ENCODE measurements at regions not wholly inside any gene's neighbourhood (a gene's known extent, or its start where the extent isn't known, plus 50 kb on each side); places are given as distances from the start of the nearest gene placed in this dataset.
"Not testable (repeated sequence)": the region's sequence is repeated elsewhere in the genome, so short reads cannot be mapped to it uniquely, and the experiment has no call there.

DNA sequence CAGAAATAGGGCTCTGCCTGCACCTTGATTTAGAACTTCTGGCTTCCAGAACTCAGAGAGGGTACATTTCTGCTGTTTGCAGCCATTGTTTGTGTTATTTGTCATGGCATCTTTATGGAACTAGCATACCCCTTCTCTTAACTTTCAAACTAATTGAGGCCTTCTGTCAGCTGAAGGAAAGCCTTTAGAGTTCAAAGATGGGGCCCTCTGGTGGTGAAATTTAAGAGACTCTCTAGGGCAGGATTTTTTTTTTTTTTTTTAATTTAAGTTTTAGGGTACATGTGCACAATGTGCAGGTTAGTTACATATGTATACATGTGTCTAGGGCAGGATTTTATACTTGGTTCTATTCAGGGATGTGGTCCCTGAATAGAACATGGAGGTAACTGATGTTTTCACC, 260.6 kb upstream of the LINC00305 start:
- DNase-seq (ENCODE audit: low read depth), result no peak

DNA sequence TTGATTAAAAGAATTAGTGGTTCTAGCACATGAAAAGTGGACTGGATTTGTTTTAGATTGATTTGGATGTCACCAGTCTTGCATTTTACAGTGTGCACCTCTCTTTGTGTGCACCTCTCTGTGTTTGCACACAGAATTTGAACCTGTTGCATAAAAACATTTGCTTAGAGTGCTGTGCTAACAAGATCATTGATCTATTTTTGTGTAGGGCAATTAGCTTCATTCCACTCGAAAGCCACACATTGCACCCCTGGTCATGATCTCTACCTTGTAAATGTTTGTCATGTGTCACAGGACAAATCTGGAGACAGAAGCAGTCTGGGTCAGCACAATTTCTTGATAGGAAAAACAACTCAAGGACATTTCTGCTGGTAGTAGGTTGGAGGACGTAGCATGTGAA, 258.7 kb upstream of the LINC00305 start:
- no peak for DNase-seq (ENCODE audit: low read depth)

DNA sequence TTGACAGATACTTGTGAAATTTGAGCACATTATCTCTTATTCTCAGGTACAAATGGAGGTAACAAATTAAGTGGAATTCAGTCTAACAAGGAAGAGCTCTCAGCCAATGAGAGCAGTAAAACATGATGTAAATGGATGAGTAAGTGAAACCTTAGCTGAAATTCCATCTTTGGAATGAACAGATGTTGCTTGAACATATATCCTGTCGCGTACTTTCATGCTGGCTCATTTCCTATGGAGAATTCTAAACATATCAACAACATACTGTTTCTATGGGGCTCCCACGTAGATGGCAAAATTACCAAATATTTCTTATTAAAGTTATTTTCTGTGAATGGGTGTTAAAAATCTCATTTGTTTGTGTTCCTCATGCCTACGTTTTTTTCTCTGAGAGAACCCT, 256.3 kb upstream of the LINC00305 start:
- no peak for DNase-seq (ENCODE audit: low read depth)

DNA sequence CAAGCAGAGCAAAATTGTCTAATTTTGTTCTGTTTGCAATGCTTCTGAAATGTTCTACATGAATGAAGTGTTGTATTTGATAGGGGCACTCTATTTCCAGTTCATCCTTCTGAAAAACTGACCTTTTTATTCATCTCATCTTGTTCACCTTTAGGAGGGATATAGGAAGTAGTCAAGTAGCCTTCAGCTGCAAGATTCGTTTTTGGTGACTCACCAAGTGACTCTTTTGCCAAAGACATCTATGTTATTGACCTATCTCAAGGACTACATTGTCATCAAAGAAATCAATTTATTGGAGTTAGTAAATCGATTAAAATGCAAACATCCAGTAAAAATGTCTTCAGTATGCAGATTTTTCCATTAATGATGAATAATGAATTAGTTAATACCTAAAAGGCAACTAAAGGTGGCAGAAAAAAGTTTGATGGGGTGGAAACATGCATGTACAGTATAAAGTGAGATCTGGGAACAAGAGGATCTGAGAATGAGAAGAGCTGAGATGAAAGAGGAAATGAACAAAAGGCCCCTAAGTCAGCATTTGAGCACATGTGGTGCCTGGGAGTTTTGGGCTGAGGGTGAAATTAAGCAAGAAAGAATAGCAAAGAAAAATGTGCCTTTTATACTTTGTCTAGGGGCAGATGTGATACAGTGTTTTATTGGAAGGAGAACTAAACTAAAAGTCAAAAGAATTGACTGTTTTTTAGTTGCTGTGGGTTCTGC, 255.1 kb upstream of the LINC00305 start:
- no peak for DNase-seq (ENCODE audit: low read depth)

DNA sequence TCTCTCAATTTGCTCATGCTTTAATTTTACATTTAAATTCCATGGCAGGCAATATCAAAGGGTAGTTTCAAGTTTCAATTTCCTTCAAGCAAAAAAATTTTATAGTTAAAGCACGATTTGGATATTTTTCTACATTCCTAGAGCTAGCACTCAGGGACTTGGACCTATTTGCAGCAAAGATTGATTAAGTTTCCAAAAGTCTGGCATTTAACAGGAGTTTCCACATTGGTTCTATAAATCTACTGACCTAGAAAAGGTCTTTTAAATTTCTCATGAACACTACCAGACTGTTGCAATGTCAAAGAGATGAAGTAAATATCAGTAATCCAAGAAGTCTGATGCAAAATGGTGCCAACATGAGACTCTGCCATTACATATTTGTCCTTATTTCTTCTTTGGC, 253.7 kb upstream of the LINC00305 start:
- peak; percentile 48 for DNase-seq (ENCODE audit: low read depth)

DNA sequence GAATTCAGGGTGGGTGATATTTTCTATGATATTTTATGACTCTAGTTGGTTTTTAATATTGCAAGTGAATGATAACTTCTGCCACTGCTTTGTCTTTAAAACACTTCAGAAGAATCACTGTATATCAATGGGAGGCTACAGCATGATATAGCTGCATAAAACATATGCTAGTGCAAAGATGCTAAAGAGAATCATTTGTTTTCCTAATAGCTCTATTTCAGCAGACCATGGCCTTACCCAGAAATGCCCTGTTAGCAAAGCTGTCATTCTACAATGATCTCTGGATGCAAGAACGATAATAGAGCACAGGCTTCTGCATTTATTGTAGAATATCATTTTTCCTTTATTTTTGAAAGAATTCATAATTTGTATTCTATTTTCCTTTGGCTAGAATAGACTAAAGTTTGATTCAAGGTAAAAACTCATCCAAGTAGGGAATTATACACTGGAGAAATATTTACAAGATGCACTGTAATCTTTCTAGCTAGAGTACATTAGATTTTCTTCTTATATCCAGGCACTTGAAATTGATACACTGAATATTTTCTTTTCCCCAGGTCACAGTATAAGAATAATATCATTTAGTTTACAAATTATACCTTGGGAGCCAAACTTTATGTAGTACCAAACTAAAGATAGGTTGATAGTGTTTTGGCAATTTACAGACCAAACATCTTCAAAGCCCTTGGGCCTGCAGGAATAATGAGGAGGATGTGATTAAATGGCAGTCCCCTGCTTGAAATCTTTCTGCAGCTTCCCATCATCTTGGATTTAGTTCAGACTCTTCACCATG, 252.6 kb upstream of the LINC00305 start:
- no peak for DNase-seq (ENCODE audit: low read depth)

DNA sequence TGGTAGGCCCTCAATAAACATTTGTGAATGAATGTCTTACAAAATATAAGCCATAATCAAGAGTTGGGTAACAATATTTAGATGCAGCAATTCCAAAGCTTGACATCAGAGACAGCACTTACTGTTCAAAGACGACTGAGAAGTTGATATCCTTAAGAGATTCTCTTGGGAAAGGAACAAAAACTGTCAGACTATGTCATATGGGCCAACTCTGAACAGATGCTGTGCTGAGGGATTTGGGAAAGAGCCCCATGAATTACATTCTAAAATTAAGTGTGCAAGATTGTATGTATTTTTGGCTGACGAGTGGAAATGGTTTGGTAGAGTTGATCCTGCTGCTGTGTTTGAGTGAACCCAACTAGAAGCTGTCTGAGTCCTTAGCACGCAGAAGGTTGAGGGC, 250.7 kb upstream of the LINC00305 start:
- no peak for DNase-seq (ENCODE audit: low read depth)

DNA sequence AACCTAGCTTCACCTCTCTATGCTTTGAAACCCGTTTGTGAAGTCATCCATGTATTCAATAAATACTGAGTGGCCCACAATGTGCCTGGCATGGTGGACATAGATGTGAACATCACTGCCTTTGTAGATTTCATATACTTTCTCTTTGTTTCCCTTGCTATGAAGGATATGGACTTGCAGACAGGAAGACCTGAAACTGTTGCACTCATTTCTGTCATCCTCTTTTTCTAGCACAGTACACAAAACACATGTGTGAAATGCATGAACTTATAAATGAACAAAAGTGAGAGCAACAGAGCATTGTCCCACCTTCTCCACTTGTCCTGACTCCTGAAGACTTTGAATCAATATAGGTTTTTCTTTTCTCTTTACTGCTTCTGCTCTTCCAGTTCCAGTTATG, 249.4 kb upstream of the LINC00305 start:
- DNase-seq (ENCODE audit: low read depth), result no peak

DNA sequence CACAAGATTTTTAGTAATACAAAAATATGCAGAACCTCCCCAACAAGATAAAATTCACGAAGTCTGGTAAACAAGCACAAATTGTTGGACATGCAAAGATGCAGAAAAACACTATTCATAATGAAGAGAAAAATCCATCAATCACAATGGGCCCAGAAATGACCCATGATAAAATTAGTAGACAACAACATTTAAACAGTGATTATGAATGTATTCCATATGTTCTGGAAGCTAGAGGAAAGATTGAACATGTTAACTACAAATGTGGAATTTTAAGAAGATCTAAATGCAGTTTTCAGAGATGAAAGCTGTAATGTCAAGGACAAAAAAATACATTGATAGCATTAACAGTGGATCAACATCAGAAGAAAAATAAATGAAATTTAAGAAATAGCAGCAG, 243.3 kb upstream of the LINC00305 start:
- DNase-seq (ENCODE audit: low read depth), result no peak

DNA sequence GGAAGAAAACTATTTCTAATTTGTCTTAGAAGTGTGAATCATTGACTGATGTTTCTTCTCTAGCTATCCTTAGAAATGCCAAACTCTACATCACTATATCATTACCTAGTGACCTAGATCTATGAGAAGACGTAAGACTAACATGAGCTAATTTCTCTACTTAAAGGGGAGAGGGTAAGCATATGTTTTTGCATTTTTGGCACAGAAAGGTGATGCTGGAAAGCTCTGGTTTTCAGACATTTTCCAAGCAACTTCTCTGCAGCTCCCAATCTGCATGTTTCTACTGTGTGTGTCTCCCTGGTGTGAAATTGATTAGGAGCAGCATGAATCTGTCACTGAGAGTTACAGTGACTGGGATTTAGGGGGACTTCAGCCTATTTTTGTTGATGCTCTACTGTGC, 235.2 kb upstream of the LINC00305 start:
- DNase-seq (ENCODE audit: low read depth), result no peak

DNA sequence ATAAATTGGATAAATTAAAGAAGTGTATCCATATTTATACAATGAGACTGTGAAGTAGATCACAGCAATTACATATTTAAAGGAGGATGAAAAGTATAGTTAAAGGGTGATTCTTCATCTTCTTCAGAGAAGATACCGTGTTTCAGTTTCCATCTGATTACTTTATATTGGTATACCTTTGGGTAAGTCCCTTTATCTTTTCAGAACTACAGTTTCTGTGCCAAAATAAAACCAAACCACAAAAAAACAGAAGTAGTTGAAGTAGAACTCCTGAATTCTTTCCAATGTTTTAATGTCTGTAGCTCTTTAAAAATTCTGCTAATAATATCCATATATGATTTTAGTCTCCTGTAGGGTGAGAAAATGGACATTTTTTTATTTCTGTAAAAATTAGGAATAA, 231.2 kb upstream of the LINC00305 start:
- no peak for DNase-seq (ENCODE audit: low read depth)

DNA sequence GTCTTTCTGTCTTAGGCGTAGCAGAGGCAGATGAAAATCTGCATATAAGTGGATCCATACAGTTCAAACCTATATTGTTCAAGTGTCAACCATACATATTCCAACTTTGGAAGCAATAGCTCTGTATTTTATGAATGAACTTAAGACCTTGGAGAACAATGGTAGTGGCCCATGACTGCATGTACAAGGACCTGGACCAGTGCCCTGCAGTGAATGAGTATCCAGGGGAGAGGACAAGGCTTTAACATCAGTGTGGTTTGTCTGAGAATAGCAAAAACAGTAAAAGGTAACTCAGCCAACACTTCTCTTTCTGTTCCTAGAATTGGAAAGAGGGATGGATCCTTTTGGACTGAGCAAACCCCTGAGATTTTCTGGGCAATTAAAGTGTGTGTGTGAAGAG, 230.8 kb upstream of the LINC00305 start:
- DNase-seq (ENCODE audit: low read depth), result no peak

DNA sequence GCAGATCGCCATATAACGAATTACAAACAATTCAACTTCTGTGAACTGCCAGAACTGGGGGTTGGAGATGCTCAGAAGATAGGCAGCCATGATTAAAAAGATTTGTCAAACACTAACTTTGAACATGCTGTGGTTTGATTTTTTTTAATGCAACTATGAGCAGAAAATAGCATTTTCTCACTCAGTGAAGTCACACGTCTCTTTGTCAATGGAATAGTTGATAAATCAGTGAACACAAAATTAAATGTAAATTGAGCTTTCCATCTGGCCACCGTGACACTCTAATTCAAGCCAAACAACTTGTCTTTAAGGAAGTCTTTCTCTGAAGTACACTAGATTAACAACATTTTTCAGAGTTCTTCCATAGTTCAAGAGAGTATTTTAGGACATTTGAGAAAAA, 228.6 kb upstream of the LINC00305 start:
- DNase-seq (ENCODE audit: low read depth), result no peak

DNA sequence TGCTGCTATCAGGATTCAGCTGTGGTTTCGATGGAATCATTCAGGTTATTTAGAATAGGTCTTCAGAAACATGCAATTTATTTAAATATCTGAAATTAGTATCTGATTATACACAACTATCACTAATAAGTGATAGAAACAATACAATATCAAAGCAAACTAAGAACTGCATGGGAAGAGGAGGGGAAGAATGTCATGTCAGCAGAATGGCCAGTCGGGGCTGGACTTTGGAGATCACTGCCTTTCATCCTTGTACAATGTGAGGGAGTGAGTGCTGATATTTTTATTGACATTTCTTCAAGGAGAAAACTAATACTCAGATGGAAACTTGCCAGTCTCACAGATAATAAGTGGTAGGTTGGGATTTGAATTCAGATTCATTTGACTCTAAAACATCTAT, 224.0 kb upstream of the LINC00305 start:
- DNase-seq (ENCODE audit: low read depth), result no peak

DNA sequence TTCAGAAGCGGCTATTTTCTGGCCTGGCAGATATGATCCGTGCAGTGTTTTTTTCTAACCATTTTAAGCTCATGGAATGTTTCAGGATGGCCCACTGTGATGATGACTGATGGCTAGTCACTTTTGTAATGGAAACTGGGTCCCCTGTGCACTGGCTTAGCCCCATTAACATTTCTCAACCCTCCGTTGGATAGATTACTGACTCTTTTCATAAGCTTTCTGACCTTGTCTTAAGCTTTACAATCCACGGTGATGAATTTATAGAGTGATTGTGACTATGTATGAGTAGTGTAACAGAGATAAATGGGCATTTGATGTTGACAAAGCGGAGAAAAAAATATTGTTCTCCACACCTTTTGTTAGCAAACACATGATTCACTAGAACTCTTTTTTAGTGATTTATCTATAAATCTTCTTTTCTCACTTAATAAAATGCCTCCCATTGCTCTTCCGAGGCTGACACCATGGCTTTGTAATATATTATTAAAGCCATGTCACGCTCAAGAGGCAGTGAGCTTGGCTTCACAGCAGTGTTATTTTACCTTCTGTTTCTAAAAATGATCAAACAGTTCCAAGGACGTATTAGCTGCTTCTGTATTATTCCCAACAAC, 221.0 kb upstream of the LINC00305 start:
- not testable (repeated sequence) for DNase-seq (ENCODE audit: low read depth)

DNA sequence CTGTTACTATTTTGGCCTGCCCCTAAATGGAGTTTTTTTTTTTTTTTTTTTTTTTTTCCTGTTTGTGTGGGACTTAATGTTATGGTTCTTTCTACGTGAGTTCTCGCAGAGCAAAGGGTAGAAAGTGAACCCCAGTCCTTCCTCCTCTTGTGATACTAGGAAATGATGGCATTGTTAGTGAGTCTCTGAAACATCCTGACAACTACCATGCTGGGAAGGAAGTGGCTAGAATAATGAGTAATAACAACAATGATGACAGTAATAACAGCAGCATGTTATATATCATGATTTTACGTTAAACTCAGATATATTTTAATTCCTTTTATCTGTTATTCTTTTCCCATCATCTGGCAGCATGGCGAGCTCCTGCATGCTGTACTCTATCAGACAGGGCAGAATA, 216.2 kb upstream of the LINC00305 start:
- DNase-seq (ENCODE audit: low read depth), result no peak

DNA sequence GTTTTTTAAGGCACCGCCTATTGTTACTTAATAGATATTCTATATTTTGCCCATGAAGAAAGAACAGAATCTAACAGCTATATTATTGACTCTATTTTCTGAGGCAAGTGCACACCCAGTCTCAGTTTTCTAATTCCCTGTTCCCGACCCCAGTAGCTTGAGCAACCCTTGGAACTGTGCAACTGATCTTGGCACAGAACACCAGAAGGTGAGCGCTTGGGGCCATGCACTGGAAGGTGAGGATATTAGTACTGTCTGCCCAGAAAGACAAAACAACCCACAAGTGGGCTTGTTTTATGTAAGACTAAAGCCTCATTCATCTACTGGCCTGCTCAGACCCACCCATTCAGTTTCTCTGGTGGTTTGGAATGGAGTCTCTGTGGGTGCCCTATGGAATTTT, 188.8 kb upstream of the LINC00305 start:
- DNase-seq (ENCODE audit: low read depth), result no peak

DNA sequence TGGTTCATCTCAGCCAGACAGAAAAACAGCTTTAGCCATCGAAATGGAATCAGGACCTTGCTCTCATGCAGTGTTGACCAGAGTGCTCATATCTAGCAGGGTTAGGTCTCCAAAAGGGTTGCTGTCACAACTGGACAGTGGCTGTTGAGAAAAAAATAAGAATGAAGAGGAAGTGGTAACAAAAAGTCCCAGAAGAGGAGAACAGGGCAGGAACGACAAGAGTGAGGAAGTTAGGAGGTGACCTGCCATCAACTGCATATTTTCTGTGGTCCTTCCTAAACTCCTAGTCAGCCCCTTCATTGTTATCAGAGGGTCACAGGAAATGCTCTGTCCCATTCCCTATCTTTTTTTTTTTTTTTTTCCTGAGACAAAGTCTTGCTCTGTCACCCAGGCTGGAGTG, 188.1 kb upstream of the LINC00305 start:
- DNase-seq (ENCODE audit: low read depth), result no peak

DNA sequence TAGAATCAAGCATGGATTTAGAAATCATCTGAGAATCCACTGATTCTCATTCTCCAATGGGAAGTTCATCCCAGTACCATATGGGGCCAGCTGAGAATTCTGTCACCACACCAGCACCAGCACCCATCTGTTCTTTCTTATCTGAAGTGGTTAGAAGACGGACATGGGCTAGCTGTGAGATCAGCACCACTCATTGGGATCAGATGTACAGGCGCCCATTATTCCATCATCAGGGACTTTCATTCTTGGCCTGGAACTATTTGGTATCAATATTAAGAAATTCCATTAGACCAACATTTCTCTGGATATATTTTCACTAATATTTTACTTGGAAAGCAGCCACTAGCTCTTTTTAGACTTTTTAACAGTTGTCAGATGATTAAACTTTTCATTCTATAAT, 185.9 kb upstream of the LINC00305 start:
- no peak for DNase-seq (ENCODE audit: low read depth)

DNA sequence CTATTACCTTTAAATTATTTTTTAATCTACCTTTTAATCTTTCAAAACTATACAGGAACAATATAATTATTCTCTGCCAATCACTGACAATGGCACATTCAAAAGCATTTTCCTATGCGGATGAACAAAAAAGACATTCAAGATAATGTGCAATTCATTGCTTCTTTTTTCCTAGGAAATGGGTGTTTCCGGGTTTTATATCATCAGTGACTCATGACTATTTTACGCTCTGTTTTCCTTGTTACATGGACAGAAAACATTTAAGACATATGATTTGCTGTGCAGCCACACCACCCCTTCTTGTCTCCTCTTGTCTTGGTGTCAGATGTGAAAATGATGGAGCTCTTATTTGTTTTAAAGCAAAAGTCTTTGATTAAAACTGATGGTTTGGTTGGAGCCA, 184.7 kb upstream of the LINC00305 start:
- no peak for DNase-seq (ENCODE audit: low read depth)

DNA sequence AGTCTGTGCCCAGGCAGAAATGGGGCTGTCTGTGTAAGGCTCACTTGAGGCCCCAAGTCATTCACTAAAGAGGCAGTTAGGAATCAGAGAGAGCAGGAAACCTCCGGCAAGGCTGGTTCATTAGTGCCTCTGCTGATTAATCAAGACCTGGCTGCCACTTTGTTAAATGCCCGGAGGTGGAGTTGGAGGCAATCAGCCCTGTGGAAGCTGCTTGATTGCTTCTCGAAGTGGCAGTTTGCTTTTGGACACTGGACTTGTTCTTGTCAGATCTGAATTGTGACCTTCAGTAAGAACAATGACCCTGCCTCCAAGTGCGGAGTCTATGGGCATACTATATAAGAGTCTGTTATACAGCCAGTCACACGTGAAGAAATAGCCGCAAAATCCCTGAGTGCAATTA, 183.9 kb upstream of the LINC00305 start:
- DNase-seq (ENCODE audit: low read depth), result no peak

DNA sequence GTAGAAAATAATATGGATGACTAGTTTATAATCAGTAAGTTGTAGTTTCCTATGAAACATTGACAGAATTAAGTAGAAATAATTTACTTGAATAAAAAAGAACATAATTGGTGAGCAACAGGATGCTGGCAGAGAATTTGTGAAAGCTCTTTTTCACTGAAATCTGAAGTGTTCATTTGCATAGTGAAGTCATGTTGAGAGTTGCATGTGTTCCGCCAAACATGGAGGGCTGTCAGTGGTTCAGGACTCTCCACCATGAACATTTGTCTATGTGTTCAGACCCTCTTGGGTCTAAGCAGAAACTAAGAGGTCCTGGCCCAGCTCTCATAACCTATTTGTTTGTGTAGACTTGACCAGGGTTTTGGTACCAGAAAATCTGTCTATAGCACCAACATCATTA, 182.5 kb upstream of the LINC00305 start:
- DNase-seq (ENCODE audit: low read depth), result no peak

DNA sequence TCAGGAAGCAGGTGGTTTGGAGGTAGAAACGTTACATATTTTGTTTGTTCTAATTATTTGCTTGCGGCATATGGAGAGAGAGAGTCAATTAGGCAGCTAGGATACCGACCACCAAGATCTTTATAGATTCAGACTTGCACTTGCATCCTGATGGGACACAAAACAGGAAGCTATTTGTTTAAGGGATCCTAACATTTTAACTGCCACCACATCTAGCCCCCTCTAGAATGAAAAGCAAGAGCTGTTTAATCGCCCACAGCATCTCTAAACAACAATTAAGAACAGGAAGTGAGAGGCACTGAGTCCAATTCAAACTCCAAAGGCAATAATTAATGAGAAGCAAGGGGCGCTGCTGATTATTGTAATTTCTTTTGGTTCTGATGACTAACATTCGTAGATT, 182.0 kb upstream of the LINC00305 start:
- DNase-seq (ENCODE audit: low read depth), result no peak

Measured in forelimb muscle (tissue), 1 donor.